Ovary (tissue), 7 donors: ENCODE measurements at regions not wholly inside any gene's neighbourhood (a gene's known extent, or its start where the extent isn't known, plus 50 kb on each side); places are given as distances from the start of the nearest gene placed in this dataset.

Experiments used
- DNase-seq, 5 donors: peaks; one replicate each; pipeline ENCODE4 v3.0.0-alpha.2; 2019 to 2020
- H3K27ac ChIP-seq, 2 donors: fragments of 200-600 bp; one replicate each; pipeline versions ENCODE4 v1.5.1 to v1.8.0; 2019 to 2022
- H3K27me3 ChIP-seq: fragments of 200-600 bp; one replicate; pipeline ENCODE4 v1.8.0; 2022
- H3K36me3 ChIP-seq: fragments of 200-600 bp; sonication (generic); one replicate; pipeline ENCODE4 v1.5.1; 2019
- H3K4me1 ChIP-seq: one replicate; pipeline ENCODE4 v1.8.1; 2013; ENCODE audit warnings: mild to moderate bottlenecking, moderate library complexity; ENCODE audit not compliant: insufficient read depth
- H3K4me3 ChIP-seq: fragments of 200-600 bp; sonication (generic); one replicate; pipeline ENCODE4 v1.5.1; 2017
- H3K9me3 ChIP-seq, 2 donors: fragments of 200-600 bp in 1 of 2; sonication (generic) in 1 of 2; one replicate each; pipeline versions ENCODE4 v1.5.1 to v1.8.1; 2013 to 2019; ENCODE audit warnings: mild to moderate bottlenecking in 1 of 2, moderate library complexity in 1 of 2
- EP300 ChIP-seq: sonication (generic); formaldehyde crosslinking; IDR thresholded peaks from one replicate; pipeline ENCODE4 v1.6.1; 2017; ENCODE audit warnings: antibody characterized with exemption
- POLR2A ChIP-seq: fragments of 450-650 bp; IDR thresholded peaks from one replicate; pipeline ENCODE4 v1.6.1; 2017; ENCODE audit warnings: antibody characterized with exemption, mild to moderate bottlenecking, moderate library complexity
- WGBS, 3 donors: extraction: QIAGEN DNeasy Blood & Tissue Kit in 1 of 3; methylation state at CpG; one replicate each; pipeline versions ENCODE4 v1.1.5 to v1.1.7; 2013 to 2017; 5-methylcytosine and 5-hydroxymethylcytosine counted together
- intact Hi-C, 4 donors: fragments of 100-400 bp; cut with DNase I; formaldehyde crosslinking; loops; one replicate each; pipeline versions ENCODE4 v1.11.0 to v1.15.1; 2022 to 2023
- TF ChIP-seq, protein P1 (sequence below), 3 donors: fragments of 450-650 bp in 2 of 3; fragments of 200-600 bp in 1 of 3; IDR thresholded peaks; one replicate each; pipeline versions ENCODE4 v1.5.1 to v1.8.0; 2016 to 2022; ENCODE audit warnings: antibody characterized with exemption in 3 of 3, mild to moderate bottlenecking in 1 of 3
- donor health status: DM: no; HTN: no; CAD: no; lungs with moderate emphysema.
- donor health status: DM: no; HTN: no; CAD: no.
- donor health status: Bipolar disorder and iron deficiency.
- donor health status: DM: no; HTN: no; CAD: no.
- donor health status: DM: yes; HTN: yes; CAD: no.

GRCh38 chr4:180434131-180434895, 1808.9 kb upstream of the TENM3 start:
- intact Hi-C loops: no loop called here
- Histone ChIP-seq H3K4me1 (no peaks in the 10 kb centered on the region), H3K27me3 (no peaks in the 10 kb centered on the region), H3K36me3 (no peaks in the 10 kb centered on the region), H3K4me3 (no peak overlapping the region), H3K27ac (no peak overlapping the region), H3K9me3 (no peaks in the 10 kb centered on the region)
- TF ChIP-seq EP300: no peak
- TF ChIP-seq, protein P1, sequence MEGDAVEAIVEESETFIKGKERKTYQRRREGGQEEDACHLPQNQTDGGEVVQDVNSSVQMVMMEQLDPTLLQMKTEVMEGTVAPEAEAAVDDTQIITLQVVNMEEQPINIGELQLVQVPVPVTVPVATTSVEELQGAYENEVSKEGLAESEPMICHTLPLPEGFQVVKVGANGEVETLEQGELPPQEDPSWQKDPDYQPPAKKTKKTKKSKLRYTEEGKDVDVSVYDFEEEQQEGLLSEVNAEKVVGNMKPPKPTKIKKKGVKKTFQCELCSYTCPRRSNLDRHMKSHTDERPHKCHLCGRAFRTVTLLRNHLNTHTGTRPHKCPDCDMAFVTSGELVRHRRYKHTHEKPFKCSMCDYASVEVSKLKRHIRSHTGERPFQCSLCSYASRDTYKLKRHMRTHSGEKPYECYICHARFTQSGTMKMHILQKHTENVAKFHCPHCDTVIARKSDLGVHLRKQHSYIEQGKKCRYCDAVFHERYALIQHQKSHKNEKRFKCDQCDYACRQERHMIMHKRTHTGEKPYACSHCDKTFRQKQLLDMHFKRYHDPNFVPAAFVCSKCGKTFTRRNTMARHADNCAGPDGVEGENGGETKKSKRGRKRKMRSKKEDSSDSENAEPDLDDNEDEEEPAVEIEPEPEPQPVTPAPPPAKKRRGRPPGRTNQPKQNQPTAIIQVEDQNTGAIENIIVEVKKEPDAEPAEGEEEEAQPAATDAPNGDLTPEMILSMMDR (IDR thresholded peaks at IDR 0.05): no peak
- no peak for TF ChIP-seq POLR2A
- no peak for DNase-seq
- WGBS, 3 donors: 72 to 82% (median 77%) methylated on average over 3 of the region's 3 CpGs

DNA sequence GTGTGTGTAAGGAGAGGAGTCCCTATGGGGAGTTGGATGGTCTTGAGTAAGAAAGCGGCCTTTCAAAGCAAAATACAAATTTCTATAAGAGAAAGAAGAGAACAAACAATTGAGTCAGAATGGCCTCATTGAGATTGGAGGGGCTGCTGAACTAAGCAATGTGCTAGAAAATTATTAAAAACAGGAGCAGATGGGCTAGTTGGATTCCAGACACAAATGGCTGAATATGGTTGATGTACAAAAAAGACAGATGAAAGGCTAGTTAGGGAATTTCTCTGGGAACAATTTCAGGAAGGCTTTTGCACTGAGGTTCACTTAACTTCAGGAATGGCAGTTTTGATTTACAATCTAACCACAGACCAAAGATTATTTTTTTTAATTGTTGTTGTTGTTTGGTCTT, 1806.8 kb upstream of the TENM3 start:
- Histone ChIP-seq H3K4me3 (no peak overlapping the region), H3K36me3 (no peaks in the 10 kb centered on the region), H3K9me3 (no peaks in the 10 kb centered on the region), H3K27ac (no peak overlapping the region), H3K27me3 (no peaks in the 10 kb centered on the region), H3K4me1 (no peaks in the 10 kb centered on the region)
- intact Hi-C loops: no loop called here
- TF ChIP-seq EP300 (no peak), POLR2A (no peak)
- TF ChIP-seq, protein P1 (IDR thresholded peaks at IDR 0.05): no peak
- DNase-seq: no peak
- WGBS, 3 donors: 86 to 93% (median 89%) methylated on average over 1 of the region's 1 CpG

GRCh38 chr4:180437601-180438000, 1805.6 kb upstream of the TENM3 start:
- Histone ChIP-seq H3K36me3 (no peaks in the 10 kb centered on the region), H3K4me3 (no peak overlapping the region), H3K4me1 (no peaks in the 10 kb centered on the region), H3K27me3 (no peaks in the 10 kb centered on the region), H3K9me3 (no peaks in the 10 kb centered on the region), H3K27ac (no peak overlapping the region)
- intact Hi-C loops: no loop called here
- TF ChIP-seq POLR2A (no peak), EP300 (no peak)
- TF ChIP-seq, protein P1 (IDR thresholded peaks at IDR 0.05): no peak
- WGBS, 3 donors: 80 to 85% (median 81%) methylated on average over 5 of the region's 5 CpGs
- DNase-seq: no peak

DNA sequence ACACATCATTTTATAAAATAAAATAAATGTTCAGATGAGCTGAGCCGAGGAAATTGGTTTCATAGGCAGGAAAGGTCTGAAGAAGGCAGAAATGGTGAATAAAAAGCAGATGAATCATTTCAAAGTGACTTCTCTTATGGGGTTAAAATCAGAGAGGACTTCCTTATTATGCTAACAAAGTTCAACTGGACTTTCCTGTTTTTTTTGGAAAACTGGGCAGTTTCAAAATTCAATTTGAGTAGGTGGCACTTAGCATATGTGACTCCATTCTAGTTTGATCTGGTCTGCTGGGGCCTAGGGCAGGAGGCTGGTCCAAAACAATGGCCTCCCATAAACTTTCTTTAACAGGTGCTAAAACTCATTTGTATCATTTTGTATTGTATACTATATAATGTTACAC, 1794.9 kb upstream of the TENM3 start:
- H3K27ac ChIP-seq: no peak overlapping the region
- no peaks in the 10 kb centered on the region for H3K27me3 ChIP-seq
- no peaks in the 10 kb centered on the region for H3K36me3 ChIP-seq
- WGBS, 3 donors: 74 to 86% (median 85%) methylated on average over 1 of the region's 1 CpG
- H3K4me1 ChIP-seq: no peaks in the 10 kb centered on the region
- no peak for DNase-seq
- no peak for TF ChIP-seq EP300
- no peak for TF ChIP-seq POLR2A
- TF ChIP-seq, protein P1 (IDR thresholded peaks at IDR 0.05): no peak
- intact Hi-C loops: no loop called here
- H3K4me3 ChIP-seq: no peak overlapping the region
- H3K9me3 ChIP-seq: no peaks in the 10 kb centered on the region
